Nephron progenitor cell (in vitro differentiated cells): ENCODE measurements at regions not wholly inside any gene's neighbourhood (a gene's known extent, or its start where the extent isn't known, plus 50 kb on each side); places are given as distances from the start of the nearest gene placed in this dataset.
"Not testable (repeated sequence)": the region's sequence is repeated elsewhere in the genome, so short reads cannot be mapped to it uniquely, and the experiment has no call there.

Experiments used
- DNase-seq: peaks from one replicate; pipeline ENCODE4 v3.0.0; 2021
- H3K27ac Mint-ChIP-seq: 2 replicates; pipeline ENCODE4 v1.8.0; 2021; ENCODE audit warnings: mild to moderate bottlenecking, moderate library complexity, mixed read lengths
- H3K27me3 Mint-ChIP-seq: 2 replicates; pipeline ENCODE4 v1.8.0; 2021; ENCODE audit warnings: mild to moderate bottlenecking, low read depth, mixed read lengths; ENCODE audit not compliant: poor library complexity
- H3K36me3 Mint-ChIP-seq: 2 replicates; pipeline ENCODE4 v1.8.0; 2021; ENCODE audit warnings: low read depth, mixed read lengths
- H3K4me1 Mint-ChIP-seq: 2 replicates; pipeline ENCODE4 v1.8.0; 2021; ENCODE audit warnings: mixed read lengths
- H3K4me3 Mint-ChIP-seq: 2 replicates; pipeline ENCODE4 v1.8.0; 2021; ENCODE audit warnings: mild to moderate bottlenecking, moderate library complexity, mixed read lengths
- H3K9me3 Mint-ChIP-seq: 2 replicates; pipeline ENCODE4 v1.8.0; 2021; ENCODE audit warnings: mild to moderate bottlenecking, moderate library complexity, mixed read lengths
- CTCF ChIP-seq: fragments of 200-600 bp; sonication (generic); IDR thresholded peaks from 2 replicates; pipeline ENCODE4 v1.5.0; 2021; ENCODE audit warnings: antibody characterized with exemption

DNA sequence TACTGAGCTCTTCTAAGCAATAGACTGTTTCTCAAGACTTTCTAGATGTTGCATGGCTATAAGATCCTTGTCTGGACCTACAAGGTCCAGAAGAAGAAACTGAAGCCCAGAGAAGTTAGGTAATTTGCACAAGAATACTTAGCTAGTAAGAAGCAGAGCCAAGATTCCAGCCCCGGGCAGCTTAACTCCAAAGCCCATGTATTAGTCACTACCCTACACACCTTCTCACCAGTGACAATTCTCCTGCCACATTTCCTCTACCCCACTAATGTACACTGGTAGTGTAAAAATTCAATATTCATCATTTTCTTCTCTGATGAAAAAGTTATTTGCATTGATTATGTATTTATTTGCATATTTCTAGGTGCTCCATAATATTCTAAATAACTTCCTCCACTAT is 95.5 kb upstream of the CREB1 start:
- no peaks in the 10 kb centered on the region for H3K36me3 Mint-ChIP-seq
- TF ChIP-seq CTCF = no peak
- H3K9me3 Mint-ChIP-seq = no peaks in the 10 kb centered on the region
- no peak for DNase-seq
- no peak overlapping the region for H3K4me3 Mint-ChIP-seq
- H3K4me1 Mint-ChIP-seq = peaks cover 16% of the 10 kb centered on the region
- H3K27ac Mint-ChIP-seq = no peak overlapping the region
- peaks cover 4% of the 10 kb centered on the region for H3K27me3 Mint-ChIP-seq

- TF ChIP-seq CTCF = no peak
- no peaks in the 10 kb centered on the region for H3K9me3 Mint-ChIP-seq
- no peaks in the 10 kb centered on the region for H3K36me3 Mint-ChIP-seq
- no peak for DNase-seq
- H3K4me3 Mint-ChIP-seq = no peak overlapping the region
- H3K27me3 Mint-ChIP-seq = no peaks in the 10 kb centered on the region
- H3K4me1 Mint-ChIP-seq = peaks cover 16% of the 10 kb centered on the region
- no peak overlapping the region for H3K27ac Mint-ChIP-seq
Measured at GRCh38 chr2:207434899-207435465, 94.8 kb upstream of the CREB1 start.

DNA sequence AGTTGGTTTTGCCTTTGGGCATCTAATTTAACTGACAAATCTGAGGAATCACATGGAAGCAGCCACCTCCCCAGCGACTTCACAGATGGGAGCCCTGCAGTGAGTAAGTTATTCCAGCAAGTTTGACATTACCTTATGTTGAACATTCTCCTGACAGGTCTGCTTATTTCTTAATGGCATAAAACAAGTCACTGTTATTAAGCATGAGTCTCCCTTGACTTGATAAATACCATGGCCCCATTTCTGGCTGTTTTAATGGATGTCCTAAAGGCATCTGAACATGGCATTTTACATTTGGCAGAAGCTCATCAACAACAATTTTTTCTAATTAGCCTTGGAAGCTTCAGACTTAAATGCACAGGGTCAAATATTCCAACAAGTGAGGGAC is 92.6 kb upstream of the CREB1 start:
- no peaks in the 10 kb centered on the region for H3K36me3 Mint-ChIP-seq
- no peak overlapping the region for H3K27ac Mint-ChIP-seq
- H3K4me3 Mint-ChIP-seq = no peak overlapping the region
- no peak for DNase-seq
- peaks cover 9% of the 10 kb centered on the region for H3K4me1 Mint-ChIP-seq
- H3K27me3 Mint-ChIP-seq = no peaks in the 10 kb centered on the region
- no peak for TF ChIP-seq CTCF
- no peaks in the 10 kb centered on the region for H3K9me3 Mint-ChIP-seq

DNA sequence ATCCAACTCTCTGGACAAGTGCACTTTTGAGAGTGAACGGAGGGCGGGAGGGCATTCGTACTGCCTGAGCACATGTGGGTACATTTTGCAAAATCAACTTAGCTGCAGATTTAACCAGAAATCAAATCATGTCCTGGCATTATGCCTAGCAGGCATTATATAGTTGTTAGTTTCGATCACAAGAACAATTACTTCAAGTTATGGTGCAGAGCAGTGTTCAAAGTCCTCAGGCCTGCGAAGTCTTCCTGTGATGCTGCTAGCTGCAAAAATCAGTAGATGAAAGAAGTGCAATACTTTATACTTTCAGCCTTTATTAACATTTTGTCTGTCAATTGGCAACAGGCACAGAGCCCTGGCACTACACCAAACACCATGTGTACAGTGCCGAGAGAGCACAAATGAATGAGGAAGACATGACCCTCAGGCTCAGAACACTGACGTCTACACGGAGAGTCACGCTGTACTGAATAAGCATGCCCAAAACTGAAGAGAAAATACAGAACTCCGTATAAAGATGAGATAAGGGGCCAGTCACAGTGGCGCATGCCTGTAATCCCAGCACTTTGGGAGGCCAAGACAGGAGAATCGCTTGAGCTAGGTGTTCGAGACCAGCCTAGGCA is 92.1 kb upstream of the CREB1 start:
- no peak overlapping the region for H3K27ac Mint-ChIP-seq
- no peak overlapping the region for H3K4me3 Mint-ChIP-seq
- no peaks in the 10 kb centered on the region for H3K9me3 Mint-ChIP-seq
- no peaks in the 10 kb centered on the region for H3K27me3 Mint-ChIP-seq
- no peaks in the 10 kb centered on the region for H3K36me3 Mint-ChIP-seq
- DNase-seq = no peak
- peaks cover 4% of the 10 kb centered on the region for H3K4me1 Mint-ChIP-seq
- no peak for TF ChIP-seq CTCF

DNA sequence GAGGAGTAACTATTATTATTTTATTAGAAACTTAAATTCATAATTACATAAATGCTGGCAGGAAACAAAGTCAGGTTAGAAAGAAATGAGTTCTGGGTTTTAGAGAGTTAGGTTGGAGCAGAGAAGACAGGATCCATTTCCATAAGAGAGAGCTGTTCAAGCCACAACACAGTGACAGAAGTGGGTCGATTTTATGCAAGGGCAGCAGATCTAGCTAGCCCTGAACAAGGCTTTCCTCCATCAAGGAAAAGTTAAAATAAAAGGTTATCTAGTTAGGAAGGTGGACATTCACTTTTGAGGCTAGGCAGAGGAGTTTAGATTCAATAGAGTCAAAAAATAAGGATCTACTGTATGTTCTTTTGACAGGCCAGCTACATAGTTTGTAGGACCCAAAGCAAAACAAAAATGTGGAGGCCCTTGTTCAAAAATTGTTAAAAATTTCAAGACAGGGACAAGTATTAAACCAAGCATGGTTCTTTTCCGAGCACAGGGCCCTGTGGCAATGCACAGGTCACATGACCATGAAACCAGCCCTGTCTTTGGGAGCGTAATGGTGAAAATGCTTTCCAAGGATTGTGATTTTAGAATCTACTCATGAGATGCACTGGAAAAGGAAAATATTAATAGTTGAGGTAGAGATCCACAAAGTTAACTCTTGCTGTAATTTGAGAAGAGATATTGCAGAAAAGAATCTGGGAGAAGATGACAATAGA is 91.2 kb upstream of the CREB1 start:
- H3K36me3 Mint-ChIP-seq = no peaks in the 10 kb centered on the region
- H3K4me1 Mint-ChIP-seq = no peaks in the 10 kb centered on the region
- no peak for DNase-seq
- no peak for TF ChIP-seq CTCF
- H3K27ac Mint-ChIP-seq = peak overlapping the region; percentile 41
- H3K27me3 Mint-ChIP-seq = no peaks in the 10 kb centered on the region
- no peak overlapping the region for H3K4me3 Mint-ChIP-seq
- no peaks in the 10 kb centered on the region for H3K9me3 Mint-ChIP-seq

- H3K27ac Mint-ChIP-seq = not testable (repeated sequence)
Measured at GRCh38 chr2:207439881-207440280, 89.9 kb upstream of the CREB1 start.

More at GRCh38 chr2:207439881-207440280, 89.9 kb upstream of the CREB1 start:
- not testable (repeated sequence) for H3K36me3 Mint-ChIP-seq, H3K27me3 Mint-ChIP-seq, H3K9me3 Mint-ChIP-seq, DNase-seq, H3K4me1 Mint-ChIP-seq, H3K4me3 Mint-ChIP-seq
